ENCODE measurements at regions not wholly inside any gene's neighbourhood (a gene's known extent, or its start where the extent isn't known, plus 50 kb on each side); places are given as distances from the start of the nearest gene placed in this dataset.
"Not testable (repeated sequence)": the region's sequence is repeated elsewhere in the genome, so short reads cannot be mapped to it uniquely, and the experiment has no call there.

DNA sequence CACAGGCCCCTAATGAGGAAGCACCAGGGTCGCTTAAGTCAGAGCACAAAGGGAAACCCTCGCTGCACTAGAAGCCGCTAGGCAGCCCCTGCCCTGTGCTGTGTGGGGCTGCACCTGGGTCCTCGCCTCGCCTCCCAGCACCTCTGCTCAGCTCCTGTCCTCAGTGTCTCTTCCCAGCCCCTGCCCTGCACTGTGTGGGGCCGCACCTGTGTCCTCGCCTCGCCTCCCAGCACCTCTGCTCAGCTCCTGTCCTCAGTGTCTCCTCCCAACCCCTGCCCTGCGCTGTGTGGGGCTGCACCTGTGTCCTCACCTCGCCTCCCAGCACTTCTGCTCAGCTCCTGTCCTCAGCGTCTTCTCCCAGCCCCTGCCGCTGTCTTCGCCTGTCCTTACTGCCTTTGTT, 342.8 kb downstream of the EIPR1 start:
- ATAC-seq, result no peak

DNA sequence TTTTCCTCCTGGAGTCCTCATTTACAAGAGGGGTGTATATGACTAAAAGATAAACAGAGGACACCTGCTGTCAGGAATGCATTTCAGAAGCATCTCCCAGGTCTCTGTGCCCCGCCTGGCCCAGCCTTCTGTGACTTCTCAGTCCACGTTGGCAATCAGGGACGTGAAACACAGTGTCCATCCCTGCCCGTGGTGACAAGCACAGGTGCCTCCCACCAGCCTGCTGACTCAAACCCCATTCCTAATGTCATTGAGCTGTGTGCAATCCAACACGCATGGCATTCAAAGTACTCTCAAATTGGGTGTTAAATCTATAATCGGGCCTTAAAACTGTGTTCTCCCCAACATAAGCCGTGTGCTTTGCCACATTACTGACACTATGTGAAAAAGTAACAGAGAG, 343.2 kb downstream of the EIPR1 start:
- ATAC-seq, result no peak

DNA sequence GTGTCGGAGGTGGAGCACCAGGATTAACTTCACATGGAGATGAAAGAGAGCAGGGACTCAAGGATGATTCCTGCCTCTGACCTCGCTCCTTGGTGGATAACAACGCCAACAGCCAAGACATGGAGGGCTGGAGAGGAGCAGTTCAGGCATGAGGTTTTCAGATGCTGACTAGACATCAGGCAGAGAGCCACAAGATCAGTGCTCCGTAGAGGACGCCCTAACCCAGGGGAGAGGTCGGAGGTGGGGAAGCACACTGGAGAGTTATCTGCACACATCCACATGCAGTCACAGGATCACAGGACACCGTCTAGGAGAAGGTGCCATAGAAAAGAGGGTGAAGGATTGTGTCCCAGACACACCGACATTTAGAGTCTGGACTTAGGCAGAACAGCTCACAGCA, 344.3 kb downstream of the EIPR1 start:
- ATAC-seq, result no peak

DNA sequence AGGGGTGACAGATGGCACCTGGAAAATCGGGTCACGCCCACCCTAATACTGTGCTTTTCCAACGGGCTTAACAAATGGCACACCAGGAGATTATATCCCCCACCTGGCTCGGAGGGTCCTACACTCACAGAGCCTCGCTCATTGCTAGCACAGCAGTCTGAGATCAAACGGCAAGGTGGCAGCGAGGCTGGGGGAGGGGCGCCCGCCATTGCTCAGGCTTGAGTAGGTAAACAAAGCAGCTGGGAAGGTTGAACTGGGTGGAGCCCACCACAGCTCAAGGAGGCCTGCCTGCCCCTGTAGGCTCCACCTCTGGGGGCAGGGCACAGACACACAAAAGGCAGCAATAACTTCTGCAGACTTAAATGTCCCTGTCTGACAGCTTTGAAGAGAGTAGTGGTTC, 346.8 kb downstream of the EIPR1 start:
- not testable (repeated sequence) for ATAC-seq

DNA sequence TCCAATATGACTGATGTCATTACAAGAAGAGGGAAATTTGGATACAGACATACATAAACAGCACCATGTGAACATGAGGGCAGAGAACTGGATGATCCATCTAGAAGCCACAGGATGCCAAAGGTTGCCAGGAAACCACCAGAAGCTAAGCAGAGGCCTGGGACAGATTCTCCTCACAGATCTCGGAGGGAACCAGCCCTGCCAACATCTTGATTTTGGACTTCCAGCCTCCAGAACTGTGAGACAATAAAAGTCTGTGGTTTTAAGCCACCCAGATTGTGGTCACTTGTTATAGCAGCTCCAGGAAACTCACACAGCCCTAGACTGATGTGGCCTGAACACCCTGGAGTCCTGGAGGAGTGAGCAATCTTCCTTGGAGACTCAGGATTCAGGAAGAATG, 351.6 kb downstream of the EIPR1 start:
- ATAC-seq, result no peak

DNA sequence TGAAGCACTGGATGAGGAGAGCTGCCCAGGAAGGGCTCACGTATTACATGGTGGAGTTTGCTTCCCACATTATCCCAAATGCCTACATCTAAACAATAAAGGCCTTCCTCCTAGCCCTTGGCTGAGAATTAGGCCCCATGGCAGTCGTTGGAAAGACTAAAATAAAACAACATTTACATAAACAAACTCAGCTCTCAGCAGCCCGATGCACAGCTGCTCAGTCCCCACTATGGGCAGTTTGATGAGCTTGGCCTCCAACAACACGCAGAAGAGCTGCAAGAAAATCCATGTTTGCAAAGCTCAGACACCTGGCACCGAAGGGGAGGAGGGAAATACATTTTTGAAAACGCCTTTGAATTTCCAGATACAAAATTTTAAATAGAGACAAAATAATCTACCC, 352.4 kb downstream of the EIPR1 start:
- no peak for ATAC-seq

DNA sequence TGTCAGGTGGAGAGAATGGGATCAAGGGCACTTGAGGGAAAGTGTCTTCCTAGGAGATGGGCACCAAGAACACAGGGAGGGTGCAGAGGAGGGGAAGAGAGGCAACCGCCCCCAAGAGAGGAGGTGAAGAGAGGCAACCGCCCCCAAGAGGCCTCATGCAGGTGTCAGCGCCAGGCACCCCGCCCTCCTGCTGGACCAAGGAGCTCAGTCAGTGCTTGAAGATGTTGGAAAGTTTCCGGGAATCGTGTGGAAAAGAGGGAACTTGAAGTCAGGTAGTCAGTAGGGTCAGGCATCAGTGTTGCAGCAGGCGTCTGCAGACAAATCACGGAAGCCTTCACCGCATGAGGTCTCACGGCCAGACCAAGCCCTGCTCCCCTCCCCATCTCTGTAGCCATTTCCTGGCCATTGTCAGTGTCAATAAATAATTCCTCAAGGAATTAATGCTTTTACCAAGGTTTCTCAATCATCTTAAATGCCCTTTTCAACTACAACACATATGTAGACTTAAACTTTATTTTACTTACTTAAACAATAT, 353.1 kb downstream of the EIPR1 start:
- ATAC-seq, result no peak

DNA sequence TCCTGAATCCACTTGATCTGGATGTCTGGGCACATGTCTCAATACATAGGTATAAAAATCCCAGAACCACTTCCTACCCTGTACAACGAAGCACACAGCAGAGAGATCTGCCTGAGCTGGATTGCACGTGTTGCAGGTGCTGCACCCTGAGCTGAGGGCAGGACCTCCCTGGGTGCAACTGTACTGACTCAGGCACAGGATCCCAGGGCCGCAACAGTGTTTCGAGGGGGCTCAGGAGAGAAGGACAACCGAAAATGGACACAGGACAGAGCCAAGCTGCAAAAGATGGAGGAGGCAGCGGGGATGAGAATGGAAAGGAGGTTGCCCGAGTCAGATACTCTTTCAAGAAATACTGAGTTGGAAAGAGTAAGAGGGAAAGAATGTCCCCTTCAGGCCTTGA, 354.1 kb downstream of the EIPR1 start:
- ATAC-seq, result no peak

DNA sequence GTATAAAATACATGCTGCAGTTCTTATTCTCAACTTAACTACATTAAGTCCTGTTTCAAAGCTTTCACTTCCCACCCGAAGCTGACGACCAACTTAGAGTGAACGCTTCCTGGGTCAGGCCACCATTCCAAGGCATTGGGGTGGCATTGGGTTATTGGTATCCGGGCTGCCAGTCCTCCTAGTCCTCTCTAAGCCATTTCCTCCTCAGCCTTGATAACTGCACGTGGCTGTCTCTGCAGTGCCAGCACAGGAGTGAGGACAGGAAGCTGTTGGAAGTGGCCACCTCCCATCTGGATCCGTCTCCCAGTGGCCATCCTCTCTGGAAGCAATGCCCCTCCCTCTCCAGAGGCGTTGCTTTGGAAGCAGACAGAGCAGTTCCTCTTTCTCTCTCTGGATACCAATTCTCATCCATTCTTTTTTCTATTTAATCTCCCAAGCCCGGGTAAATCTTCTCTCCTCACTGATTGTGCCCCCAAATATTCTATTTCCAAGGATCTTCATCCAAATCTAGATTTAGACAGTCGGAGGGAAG, 354.7 kb downstream of the EIPR1 start:
- ATAC-seq, result no peak

DNA sequence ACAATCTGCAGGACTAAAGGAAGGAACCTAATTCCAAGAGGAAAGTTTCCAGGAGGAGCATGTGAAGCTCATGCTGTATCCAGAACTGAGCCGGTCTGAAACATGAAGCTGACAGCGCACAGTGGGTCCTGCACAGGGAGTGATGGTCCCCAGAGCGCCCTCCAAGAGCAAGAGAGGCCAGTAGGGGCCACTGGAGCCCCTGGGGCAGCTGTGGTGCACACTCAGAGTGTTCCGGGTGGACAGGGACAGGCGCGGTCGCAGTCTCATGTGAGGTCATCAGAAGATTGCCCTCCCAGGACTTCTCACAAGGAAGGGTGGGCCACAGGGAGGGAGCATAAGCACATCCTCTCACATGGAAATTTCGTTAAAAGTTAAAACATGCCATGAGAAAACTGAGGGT, 355.9 kb downstream of the EIPR1 start:
- ATAC-seq, result no peak

DNA sequence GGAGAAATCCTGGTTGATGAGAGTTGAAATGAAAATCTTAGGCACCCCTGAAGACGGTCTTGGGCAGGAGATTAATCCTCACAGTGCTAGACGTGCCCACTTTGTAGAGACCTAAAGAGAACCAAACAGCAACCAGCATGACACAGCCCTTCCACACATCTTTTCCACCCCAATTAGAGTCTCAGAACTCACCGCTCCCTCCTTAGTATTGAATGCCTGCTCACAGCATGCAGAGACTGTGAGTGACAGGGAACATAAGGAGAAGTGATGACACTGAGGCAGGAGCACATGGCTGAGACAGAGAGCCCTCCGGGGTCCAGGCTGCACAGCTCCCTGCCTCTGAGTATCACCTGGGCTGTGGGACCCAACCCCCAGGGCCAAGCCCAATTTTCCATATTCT, 367.6 kb downstream of the EIPR1 start:
- no peak for ATAC-seq

DNA sequence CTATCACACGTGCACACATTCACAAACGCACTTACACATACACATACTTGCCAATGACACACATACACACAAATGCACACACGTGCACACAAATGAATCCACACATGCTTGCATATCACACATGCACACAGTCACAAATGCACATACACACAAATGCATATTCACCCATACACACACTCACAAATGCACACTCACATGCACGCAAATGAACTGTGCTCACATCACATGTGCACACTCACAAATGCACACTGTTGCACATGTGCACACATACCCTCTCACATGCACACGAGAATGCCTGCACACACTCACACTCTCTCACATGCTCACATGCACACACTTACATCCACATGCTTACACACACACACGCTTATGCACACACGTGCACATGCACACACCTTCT, 368.1 kb downstream of the EIPR1 start:
- ATAC-seq, result no peak

DNA sequence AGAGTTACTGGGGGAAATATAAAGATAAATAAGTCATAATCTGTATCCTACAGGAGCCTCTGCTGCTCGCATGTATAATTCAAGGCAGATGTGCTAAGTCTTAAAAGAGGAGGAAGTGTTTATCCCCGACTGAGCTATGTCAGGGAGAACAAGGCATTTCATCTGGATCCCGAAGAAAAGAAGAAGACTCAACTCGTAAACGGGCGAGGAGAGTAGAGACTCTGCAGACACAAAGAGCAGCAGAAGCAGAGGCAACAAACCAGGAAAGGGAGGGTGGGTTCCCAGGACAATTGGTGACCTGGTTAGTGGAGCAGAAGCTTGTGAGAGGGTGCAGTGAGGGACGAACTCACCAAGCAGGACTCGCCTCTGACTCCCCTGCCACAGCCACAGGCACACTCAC, 368.6 kb downstream of the EIPR1 start:
- ATAC-seq, result no peak

DNA sequence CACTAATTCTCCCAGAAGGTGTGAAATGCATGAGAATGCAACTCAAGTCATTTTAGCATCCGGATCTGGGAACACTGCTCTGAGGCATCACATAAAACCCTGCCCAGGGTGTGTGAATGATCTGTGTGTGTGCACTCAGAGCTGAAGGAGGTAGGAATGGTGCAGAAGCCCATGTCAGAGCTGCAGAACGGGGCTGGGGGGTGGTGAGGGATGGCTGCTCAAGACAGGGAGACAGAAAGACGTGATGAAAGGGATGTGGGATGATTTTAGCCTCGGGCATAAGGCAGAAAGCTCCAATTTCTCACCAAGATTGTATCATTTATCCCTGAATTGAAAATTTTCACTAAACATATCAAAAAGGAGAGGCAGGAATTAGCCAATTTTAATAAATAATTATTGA, 369.1 kb downstream of the EIPR1 start:
- ATAC-seq, result no peak

DNA sequence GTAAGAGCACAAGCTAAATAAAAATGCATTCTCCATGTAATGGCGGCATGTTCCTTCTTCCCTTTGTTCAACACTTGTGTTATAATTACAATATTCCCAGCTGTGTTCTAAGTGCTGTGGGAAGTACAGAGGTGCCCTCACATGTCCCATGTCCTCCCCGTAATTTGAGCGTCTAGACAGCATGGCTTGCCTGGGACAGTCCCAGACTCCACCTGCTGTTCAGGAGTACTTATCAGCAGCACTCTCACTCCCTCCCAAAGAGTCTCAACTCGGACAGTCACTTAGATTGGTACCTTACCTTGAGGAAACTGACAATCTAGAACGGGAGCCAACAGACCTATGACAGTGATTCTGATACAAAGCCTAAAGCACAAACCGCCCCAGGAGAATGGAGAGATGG, 370.5 kb downstream of the EIPR1 start:
- no peak for ATAC-seq

DNA sequence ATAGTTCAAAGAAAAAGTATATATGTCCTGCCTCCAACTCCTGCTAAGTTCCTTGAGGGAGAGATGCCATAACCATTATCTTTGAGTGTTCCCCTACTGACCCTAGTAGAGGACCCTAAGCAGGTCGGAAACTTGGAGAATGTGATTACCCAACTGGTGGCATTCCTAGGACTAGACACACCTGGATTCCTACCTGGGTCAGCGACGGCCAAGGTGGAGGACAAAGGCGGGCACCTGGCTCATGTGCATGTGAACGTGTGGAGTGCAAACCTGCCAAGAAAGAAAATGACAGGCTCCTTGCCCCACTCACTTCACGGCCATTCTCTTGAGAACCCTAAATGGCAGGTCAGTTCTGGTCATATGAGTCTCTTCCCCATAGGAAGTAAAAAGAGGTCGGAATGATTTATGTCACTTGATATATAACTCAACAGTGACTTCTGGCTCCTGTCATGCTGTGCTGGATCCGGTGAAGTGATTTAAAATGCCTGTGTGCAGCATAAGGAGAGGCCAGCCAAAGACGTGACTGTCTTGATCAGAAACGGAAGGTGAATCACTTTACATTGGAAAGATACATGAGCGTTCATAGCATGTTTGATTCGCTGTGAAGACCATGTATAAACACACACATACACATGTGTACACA, 371.6 kb downstream of the EIPR1 start:
- ATAC-seq, result no peak

DNA sequence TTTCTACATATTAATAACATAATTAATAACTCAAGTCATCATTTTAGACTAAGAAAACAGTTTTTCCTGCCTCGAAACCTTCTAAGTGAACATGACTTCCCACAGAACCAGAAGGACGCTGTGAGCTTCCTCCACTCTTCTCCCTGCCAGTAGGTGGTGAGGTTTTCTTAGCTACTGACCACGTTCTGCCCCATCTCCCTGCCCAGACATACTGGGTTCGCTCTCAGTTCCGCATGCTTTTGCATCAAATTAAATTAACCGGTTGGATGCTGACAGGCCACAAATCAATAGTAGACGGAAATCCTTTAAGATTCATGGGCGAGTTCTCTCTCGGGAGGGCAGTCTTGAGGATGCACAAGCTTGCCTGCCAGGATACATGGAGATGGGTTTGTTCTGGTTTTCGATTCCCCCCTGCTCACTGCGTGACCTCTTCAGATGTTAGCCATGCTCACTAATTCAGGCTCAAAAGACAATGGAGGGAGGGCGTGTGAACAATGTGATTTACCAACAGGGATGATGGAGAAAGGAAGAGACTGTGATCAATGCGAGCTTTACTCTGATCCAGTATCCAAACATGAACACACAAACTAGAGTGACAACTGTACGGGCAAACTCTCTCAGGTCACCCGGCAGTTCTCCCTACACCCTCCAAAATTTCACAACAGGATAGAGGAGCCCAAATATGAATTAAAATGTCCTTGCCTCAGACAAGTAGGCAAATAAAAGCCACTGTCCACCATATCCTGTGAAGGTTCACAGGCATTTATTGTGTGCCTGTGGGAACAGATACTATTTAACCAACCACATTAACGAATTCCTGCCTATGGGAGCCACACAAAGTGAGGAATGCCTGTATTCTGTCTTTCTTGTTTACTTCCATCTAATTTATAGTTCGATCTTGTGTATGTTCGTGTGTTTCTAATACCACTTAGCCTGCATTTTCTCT, 375.7 kb downstream of the EIPR1 start:
- ATAC-seq, result peak in 1 of 2 donors; percentile 55

DNA sequence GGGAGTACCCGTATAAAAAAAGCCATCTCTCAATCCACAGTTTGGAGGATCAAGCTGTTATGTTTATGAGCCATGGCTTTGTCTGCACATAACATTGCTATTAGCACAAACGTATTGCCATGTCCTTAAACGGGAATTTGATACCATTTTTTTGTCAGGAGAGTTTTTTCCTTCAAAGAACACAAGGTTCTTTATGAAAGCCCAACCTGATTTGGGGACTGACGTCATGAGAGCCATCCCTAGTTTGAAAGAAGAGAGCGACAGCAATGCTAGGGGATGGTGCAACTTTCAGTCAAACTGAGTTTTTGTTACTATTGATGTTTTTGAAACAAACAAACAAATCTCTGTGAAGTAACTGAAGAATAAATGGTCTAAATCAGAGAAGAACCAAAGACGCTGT, 376.6 kb downstream of the EIPR1 start:
- ATAC-seq, result no peak

DNA sequence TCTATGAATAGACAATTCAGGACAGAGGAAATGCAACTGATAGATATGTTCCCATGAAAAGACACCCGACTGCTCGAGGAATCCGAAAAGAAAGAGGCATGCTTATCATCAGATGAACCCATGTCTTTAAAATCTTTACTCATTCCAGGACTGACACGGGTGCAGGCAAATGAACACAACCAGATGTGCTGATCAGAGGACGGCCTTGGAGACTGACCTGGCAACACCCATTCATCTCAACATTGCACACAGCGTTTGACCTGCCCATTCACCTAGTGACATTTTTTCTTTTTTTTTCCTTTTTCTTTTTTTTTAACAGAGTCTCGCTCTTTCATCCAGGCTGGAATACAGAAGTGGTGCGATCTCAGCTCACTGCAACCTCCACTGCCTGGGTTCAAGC, 377.5 kb downstream of the EIPR1 start:
- ATAC-seq, result no peak

DNA sequence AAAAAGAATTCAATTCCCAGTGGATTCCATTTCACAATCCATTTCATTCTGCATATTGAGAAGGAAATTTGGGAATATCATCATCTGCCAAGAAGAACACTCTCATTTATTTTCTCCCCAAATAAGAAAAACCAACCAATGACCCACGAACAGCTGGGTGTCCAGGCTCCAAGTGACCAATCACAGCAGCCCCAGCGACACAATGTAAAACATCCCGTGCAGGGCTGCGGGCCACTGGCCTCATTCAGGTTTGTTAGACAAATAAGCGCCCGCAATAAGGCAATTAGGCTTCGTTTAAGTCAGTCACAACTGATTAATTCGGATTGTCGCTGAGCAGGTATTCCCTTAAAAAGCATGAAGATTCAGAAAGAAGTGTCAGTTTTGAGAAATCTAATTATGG, 378.6 kb downstream of the EIPR1 start:
- ATAC-seq, result no peak

DNA sequence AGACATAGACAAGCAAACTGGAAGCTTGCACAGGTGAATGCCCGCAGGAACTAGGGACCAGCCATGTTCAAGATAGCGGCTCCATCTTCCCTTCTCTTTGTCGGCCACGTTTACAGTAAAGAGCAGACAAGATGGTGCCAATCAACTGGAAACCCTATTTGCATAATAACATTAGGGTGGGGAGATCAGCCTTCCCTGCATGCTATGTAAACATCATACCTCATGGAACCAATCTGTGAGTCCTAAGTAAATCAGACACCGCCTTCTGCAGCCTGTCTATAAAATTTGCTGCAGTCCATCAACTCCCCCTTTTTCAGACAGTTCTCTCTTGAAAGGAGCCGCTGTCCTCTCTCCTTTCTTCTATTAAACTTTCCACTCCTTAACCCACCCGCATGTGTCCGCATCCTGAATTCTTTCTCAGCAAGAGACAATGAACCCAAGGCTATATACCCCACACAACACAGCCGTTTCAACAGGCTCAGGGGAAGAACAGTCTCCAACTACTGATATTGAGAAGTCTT, 384.4 kb downstream of the EIPR1 start:
- ATAC-seq, result no peak

DNA sequence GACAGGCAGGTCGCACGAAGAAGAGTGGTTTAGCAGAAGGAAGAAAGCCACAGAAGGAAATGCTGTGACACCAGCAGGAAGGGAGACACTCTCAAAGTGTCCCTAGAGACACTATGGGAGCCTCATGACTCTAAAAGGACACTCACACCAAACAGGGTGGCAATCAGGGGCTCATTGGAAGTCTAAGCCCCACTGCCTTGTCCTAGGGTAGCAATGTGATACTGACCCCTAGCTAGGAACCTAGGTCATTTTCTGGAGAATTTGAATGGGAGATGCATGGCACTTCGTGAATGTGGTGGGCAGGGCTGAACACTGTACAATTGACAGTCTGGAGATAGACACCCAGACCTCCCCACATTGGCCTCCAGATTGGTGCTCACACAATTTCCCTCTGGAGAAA, 385.0 kb downstream of the EIPR1 start:
- no peak for ATAC-seq

DNA sequence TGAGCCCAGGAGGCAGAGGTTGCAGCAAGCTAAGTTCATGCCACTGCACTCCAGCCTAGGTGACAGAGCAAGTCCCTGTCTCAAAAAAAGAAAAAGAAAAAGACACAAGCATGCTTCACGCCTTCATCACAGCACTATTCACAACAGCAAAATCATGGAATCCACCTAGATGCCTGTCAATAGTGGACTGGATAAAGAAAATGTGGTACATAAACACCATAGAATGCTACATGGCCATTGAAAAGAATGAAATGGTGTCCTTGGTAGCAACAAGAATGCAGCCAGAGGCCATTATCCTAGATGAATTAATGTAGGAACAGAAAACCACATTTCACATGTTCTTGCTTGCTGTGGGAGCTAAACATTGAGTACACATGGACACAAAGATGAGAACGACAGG, 392.6 kb downstream of the EIPR1 start:
- ATAC-seq, result no peak

DNA sequence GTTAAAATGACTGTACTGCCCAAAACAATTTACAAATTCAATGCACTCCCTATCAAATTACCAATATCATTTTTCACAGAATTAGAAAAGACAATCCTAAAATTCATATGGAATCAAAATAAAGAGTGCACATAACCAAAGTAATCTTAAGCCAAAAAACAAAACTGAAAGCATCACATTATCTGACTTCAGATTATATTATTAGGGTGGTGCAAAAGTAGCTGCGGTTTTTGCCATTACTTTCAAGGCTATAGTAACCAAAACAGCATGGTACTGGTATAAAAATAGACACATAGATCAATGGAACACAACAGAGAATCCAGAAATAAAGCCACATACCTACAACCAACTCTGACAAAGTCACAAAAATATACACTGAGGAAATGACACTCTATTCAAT, 396.6 kb downstream of the EIPR1 start:
- no peak for ATAC-seq
